Jurkat, Clone E6-1 (cell line): ENCODE measurements at regions not wholly inside any gene's neighbourhood (a gene's known extent, or its start where the extent isn't known, plus 50 kb on each side); places are given as distances from the start of the nearest gene placed in this dataset.

Experiments
- DNase-seq: peaks from one replicate; pipeline ENCODE4 v3.0.0-alpha.2; 2011; ENCODE audit warnings: low read depth, low spot score
- H3K4me3 ChIP-seq: 2 replicates; pipeline ENCODE4 v1.5.1; 2011; ENCODE audit warnings: mild to moderate bottlenecking, low read length, control low read depth, moderate library complexity

DNA sequence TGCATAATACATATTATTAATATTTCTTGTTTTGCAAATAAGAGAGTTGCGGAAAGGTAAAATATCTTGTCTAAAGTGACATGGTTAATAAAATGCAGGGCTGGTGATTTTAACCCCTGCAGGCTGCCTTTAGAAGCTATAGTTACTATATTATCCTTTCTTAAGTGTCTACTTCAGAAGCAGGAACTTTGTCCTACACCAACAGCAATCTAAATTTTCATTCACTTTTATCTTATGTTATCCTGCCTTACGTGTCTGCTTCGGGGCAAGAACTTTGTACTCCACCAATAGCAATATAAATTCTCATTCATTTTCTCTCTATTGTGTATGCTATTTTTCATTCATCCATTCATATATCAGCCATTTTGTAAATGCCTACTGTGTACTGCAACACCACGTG, 719.5 kb downstream of the TLR4 start:
- DNase-seq, result no peak
- H3K4me3 ChIP-seq, result no peak overlapping the region

DNA sequence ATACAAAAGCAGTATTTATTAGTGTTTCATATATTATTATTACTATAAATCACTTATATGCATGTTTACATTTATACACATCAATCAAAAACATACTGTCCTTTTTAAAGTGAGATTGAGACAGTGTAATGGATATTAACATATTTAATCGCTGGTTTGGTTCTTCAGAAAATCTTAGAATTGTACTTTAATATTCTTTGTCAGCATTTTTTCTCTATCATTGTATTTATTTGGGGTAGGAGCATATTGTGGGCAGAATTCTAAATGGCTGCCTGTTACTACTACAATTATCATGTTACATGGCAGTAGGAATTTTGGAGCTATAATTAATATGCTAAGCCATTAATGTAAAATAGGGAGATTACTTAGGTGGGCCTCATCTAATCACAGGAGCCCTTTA, 722.6 kb downstream of the TLR4 start:
- H3K4me3 ChIP-seq, result no peak overlapping the region
- no peak for DNase-seq

DNA sequence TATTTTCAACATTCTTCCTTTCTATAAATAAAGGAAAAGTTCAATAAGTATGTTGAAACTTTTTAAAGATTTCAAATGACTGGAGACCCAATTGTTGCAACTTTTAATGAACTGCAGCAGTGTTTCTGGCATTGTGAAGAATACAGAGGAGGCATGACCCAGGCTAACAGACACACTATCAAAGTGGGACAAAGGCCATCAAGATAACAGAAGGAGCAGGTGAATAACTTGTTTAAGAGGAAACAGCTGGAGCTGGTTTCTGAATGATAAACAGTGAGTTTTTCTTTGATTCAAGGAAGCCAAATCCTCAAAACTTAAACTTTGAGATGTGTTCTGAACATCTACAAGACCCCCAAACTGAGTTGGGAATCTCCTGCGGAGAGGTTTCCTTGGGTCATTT, 734.6 kb downstream of the TLR4 start:
- no peak overlapping the region for H3K4me3 ChIP-seq
- DNase-seq, result no peak

DNA sequence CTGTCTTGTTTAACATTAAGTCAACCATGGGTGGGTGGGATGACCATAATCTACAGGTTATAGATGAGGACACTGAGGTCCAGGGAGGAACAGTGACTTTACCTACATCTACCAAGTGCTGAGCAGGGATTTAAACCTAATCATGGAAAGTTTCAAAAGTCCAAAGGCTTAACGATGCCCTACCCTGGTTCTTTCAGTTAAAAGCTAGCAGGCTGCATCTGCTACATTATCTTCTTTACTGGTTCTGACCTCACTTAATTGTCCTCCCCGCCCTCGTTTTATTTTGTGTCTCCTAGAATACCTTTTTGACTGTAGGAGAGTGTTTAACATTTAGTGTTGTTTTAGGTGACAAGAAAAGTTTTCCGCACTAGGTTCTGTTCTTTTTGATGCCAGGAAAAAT, 735.2 kb downstream of the TLR4 start:
- no peak for DNase-seq
- H3K4me3 ChIP-seq, result no peak overlapping the region

DNA sequence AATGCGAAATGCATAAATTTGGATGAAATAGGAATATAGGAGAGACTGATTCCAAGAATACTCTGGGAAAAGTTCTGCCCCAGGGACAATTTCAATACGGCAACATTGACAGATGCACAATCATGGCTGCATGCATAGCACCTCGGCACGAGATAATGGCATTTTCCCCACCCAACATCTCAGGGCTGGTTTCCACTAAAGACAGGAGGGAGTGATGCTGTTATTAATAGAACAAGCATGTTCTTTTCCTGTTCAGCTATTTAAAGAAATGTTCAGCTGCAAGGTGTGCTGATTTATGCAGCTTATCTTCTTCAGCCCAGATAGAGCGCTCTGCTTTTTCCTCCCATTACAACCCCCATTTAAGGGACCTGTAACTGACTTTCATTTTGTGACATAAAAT, 740.2 kb downstream of the TLR4 start:
- H3K4me3 ChIP-seq, result no peak overlapping the region

DNA sequence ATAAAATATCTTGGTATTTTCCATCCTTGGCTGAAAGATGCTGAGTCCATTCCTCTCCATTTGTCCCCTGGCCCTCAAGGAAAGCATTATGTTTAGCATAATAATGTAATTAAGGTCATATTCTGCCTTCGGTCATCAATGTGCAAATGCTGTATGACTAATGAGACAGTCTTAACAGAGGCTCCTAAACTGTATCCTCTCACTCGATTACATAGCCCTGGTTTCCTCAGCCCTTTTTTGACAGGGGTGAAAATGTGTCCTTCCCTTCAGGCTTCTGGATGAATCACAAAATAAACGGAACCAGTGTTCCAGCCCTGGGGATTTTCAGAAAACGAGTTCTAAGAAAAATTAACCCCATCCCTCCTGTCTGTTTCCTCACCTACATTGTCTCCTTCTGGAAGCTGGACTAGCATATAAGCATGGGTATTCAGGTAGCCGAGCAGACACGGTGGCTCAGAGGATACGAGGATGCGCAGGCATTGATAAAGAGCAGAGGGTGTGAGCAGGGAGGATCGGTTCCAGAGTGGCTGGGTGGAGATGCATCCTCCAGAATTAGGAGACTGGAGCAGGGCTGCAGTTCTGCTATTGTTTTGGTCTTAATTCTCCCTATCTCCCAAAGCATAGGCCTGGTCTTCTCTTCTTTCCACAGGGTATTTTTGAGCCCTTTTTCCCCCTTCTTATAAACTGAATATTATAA, 742.9 kb downstream of the TLR4 start:
- no peak for DNase-seq
- H3K4me3 ChIP-seq, result no peak overlapping the region

More for the DNA sequence above, 740.2 kb downstream of the TLR4 start:
- no peak for DNase-seq

DNA sequence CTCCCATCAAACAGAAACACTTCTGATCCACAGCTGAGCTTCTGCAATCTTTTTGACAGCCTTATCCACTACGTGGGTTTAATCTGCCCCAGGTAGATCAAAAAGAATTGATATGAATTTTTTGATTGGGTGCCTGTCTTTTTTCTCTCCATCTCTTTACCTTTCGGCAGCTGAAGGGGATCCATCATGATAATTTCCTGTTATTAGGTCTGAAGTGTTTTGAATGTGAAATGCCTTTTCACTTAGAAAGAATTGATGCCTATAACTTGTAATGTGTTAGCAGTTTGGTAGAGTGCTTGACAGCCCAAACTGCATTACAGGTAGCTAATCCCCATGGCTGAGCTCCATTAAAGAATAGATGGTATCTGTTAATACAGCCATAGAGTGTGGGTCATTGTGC, 745.4 kb downstream of the TLR4 start:
- H3K4me3 ChIP-seq, result no peak overlapping the region
- DNase-seq, result no peak

DNA sequence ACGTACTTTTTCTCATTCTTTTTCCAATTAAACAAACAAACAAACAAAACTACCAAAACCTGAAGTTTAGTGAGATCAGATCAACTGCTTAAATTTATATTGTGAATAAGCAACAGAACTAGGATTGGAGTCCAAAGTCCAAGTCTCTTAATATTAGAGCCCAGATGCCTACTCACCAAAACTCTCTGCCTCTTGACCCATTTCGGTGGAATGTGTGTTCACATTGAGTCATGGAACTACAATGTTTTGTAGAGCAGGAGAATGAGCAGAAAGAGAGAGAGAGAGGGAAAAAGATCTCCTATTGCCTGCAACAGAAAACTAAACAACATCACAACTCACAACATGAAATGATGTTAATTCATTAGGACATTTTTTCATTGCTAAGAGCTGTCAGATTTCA, 751.1 kb downstream of the TLR4 start:
- DNase-seq, result no peak
- no peak overlapping the region for H3K4me3 ChIP-seq

DNA sequence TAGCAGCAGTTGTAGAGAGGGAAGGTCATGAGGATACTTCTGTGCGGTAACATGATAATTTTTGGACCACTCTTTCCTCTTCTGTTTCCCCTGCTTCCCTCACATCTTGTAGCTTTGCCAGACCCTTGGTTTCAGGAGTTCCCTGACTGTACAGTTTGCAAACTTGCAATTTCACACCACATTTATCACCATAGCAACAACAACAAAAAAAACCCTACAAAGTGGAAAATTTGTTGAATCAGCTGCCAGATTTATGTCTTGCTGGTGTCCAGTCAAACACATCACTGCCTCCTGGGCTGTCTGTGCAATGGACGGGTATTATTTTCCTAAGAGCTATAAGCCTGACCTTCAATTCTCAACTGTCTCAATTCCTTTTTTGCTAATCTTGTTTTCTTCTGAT, 751.6 kb downstream of the TLR4 start:
- H3K4me3 ChIP-seq, result no peak overlapping the region
- no peak for DNase-seq

DNA sequence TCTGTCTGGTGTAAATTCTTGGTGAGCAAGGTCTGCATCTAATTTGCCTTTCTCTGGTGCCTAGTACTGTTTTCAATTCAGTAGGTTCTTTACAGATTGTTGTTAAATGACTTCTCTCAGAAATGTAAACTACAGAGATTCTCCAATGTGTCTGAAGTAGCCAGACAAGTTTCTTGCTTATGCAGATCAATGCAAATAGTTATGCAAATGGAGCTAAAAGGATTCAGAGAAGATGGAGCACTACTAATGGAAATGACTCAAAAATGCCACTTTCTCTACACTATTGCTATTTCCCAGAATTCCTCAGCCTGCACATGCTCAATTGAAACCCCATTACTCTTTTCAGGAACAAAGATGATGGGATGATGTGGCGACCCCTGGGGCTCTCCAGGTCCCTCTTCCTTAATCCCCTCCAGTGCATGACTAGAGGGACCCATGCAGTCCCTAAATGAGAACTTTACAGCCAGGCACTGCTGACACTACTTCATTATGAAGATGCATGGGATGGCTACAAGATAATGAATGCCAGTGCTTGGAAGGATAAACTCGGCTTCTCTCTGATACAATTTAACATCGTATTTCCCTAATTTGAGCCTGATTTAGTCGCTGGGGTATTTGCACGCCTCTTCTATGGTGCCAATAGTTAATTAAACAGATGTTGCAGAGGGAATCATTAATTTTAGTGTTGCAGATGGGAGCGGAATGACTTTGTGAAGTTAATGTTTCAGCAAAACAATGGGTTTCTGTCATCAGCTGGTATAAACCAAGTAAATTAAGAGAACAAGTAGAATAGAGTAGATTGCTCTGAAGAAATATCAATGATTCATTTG, 753.2 kb downstream of the TLR4 start:
- DNase-seq, result no peak
- H3K4me3 ChIP-seq, result no peak overlapping the region

DNA sequence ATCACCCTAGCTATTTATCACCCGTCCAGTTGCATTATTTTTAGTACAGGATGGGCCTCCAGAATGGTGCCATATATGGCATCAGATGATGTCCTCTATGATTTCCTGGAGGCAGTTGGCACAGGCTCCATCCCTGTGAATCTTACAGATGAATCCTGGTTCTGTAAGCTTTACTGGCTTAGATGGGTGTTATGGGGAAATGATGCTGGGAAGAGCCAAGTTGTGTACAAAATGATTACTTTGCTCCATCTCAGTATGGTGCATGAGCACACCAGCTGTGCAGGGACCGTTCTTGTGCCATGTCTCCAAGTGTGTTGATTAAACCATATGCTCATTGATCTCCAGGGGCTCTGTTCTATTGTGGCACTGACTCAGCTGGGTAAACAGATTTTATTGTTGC, 755.7 kb downstream of the TLR4 start:
- no peak for DNase-seq
- no peak overlapping the region for H3K4me3 ChIP-seq

DNA sequence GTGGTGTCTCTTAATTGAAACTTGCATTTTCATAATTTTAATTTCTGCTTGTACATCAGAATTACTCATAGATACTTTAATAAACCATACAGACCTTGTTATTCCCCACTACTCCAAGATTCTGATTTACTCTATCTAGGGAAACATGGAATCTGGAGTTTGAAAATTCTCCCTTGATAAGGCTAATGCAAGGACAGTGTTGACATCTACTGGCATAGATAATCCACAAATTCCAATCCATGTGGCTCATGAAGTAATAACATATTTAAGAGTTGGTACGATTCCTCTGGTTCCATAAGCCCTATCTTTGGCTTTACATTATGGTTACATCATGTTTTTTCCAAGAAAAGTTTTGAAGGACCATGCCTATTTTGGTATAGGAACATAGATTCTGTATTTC, 759.2 kb downstream of the TLR4 start:
- DNase-seq, result no peak
- no peak overlapping the region for H3K4me3 ChIP-seq

DNA sequence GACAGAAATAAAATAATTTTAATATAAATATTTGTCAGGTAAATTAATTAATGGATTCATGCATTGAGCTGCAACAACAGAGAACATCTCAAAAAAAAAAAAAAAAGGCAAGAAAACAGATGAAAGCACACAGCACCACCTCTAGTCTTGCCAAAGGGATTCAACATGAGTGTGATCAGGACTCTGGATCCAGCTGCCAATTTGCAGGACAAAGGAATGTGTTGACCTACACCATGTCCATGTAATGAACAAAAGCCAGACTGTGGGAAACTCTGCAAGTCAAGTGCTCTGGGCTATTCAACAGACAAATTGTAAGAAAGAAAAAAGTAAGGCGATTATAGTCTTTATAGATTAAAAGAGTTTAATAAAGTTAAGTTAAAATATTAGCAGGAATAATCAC, 769.3 kb downstream of the TLR4 start:
- no peak overlapping the region for H3K4me3 ChIP-seq
- DNase-seq, result no peak

DNA sequence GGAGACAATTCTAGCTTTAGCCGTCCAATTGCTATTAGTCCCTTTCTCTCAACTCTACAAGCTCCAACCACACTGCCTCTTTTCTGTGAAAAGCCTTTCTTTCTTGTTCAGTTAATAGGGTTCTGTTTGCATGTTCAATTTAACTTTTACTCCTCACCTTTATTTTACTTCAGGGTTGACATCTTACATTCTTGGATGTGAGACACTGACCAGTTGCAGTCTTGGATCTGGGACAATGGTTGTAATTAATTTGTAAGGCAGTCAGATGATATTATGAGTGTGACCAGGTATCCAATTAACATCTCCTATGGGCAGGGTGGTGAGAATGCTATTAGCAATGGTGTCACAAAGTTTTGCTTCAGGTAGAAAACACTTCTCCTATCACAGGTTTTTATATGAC, 774.5 kb downstream of the TLR4 start:
- DNase-seq, result no peak
- no peak overlapping the region for H3K4me3 ChIP-seq

DNA sequence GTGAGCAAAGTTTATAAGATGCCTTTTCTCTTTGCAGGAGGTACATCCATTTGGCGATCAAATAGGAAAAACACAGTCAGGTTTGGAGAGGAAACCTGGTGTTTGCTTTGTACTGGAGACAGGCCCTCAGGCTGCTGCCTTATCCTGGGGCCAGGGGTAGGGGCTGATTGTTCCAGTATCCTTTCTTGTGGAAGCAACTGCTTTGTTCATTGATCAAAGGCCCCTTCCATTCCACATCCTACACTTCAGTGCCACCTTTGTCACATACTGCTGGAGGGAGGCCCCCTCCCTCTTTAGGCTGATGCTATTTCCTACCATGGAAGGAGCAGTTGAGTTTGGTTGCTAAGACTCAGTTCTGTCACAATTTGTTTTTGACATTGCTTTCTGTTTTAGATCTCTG, 778.1 kb downstream of the TLR4 start:
- no peak for DNase-seq
- no peak overlapping the region for H3K4me3 ChIP-seq

DNA sequence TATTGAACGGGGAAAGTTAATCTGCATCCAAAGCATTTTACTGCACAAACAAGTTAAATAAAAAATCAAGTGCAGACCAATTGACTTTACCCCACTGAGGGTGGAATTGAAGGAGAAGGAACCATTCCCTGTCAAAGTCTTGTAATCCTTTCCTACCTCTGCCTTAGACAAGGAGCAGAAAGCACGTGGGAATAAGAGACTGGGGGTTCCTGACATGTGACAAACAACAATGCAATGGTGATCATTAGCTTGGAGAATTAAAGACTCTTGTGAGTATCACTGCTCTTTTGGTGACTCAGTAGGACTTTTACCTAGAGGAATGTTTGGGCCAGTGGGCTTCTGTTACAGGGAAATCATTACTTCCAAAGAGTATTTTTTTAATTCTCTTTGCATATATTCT, 779.5 kb downstream of the TLR4 start:
- no peak overlapping the region for H3K4me3 ChIP-seq
- no peak for DNase-seq

DNA sequence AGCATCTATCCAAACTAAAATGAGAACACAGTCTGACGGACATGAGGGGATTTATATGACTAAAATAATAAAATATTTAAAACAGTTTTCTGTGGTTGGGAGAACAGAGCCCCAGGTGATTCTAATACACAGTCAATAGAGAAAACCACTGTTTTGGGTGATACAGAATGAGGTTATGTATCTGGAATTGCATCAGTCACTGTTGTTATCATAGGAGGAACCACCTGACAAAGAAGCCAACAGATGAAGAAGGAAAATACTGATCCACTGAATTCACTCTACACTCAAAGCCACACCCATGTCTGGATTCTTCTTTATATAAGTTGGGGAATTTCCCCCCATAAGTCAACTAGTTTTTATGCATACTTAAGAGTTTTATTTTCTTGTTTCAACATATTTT, 799.0 kb downstream of the TLR4 start:
- H3K4me3 ChIP-seq, result no peak overlapping the region
- DNase-seq, result no peak

DNA sequence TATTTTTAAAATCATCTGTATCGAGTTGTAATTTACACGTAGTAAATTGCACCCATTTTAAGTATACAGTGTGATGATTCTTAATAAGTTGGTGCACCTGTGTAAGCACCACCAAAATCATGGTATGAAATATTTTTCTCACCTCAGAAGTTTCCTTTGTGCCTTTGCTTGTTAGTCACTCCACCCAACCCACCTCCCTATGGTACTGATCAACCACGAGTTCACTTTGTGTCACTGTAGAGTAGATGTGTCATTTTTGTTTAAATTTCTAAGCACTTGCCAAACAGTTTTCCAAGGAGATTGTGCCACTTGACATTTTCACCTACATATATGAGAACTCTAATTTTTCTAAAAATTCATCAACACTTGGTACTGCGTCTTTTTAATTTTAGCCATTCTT, 806.5 kb downstream of the TLR4 start:
- no peak for DNase-seq
- H3K4me3 ChIP-seq, result no peak overlapping the region

DNA sequence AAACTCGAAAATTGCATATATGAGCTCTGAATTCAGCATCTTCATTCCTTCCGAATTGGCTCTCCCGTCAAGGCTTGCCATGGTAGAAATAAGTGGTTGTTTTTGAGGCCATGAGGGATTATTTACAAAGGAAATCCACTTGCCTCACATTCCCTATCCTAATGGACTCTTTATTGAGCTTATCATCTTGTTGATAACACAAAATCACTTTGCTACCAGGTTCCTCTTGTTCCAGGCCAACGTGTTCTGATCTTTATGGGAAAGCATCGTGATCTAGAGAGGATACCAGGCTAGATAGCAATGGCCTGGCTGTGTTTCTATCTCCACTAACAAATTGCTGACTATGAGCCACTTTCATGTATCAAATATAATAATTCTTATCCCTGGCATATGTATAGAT, 811.7 kb downstream of the TLR4 start:
- no peak for DNase-seq
- H3K4me3 ChIP-seq, result no peak overlapping the region

DNA sequence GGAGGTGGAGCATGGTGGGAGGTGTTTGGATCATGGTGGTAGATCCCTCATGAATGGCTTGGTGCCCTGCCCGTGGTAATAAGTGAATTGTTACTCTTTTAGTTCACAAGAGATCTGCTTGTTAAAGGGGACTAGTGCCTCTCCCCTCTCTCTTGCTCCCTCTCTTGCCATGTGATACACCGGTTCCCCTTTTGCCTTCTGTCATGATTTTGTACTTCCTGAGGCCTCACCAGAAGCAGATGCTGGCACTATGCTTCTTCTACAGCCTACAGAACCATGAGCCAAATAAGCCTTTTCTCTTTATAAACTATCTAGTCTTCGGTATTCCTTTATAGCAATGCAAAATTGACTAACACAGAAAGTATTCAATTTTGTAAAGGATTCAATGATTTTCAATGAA, 817.1 kb downstream of the TLR4 start:
- no peak overlapping the region for H3K4me3 ChIP-seq

More for the DNA sequence above, 817.1 kb downstream of the TLR4 start:
- DNase-seq, result no peak
